Parathyroid adenoma (tissue), 2 donors: ENCODE measurements at regions not wholly inside any gene's neighbourhood (a gene's known extent, or its start where the extent isn't known, plus 50 kb on each side); places are given as distances from the start of the nearest gene placed in this dataset.

Source experiments
- H2AFZ ChIP-seq: fragments of 300-600 bp; sonication (generic); one replicate; pipeline ENCODE4 v1.7.0; 2017; ENCODE audit warnings: antibody characterized with exemption, mild to moderate bottlenecking
- H3K27ac ChIP-seq: fragments of 300-600 bp; sonication (generic); one replicate; pipeline ENCODE4 v1.7.0; 2017
- H3K27me3 ChIP-seq: fragments of 300-600 bp; sonication (generic); one replicate; pipeline ENCODE4 v1.7.0; 2017; ENCODE audit warnings: low read length; ENCODE audit not compliant: control insufficient read depth, insufficient read depth
- H3K36me3 ChIP-seq: fragments of 300-600 bp; sonication (generic); one replicate; pipeline ENCODE4 v1.7.0; 2017; ENCODE audit warnings: low read length; ENCODE audit not compliant: control insufficient read depth, insufficient read depth
- H3K4me1 ChIP-seq: fragments of 300-600 bp; sonication (generic); one replicate; pipeline ENCODE4 v1.7.0; 2017; ENCODE audit warnings: control low read depth
- H3K4me2 ChIP-seq: fragments of 300-600 bp; sonication (generic); one replicate; pipeline ENCODE4 v1.7.0; 2017; ENCODE audit warnings: low read length
- H3K4me3 ChIP-seq: fragments of 300-600 bp; sonication (generic); one replicate; pipeline ENCODE4 v1.7.0; 2017; ENCODE audit warnings: low read depth, low read length
- H3K79me2 ChIP-seq: fragments of 300-600 bp; sonication (generic); one replicate; pipeline ENCODE4 v1.7.0; 2017; ENCODE audit warnings: control low read depth
- H3K9ac ChIP-seq: fragments of 300-600 bp; sonication (generic); one replicate; pipeline ENCODE4 v1.7.0; 2017; ENCODE audit warnings: mild to moderate bottlenecking
- H3K9me3 ChIP-seq: fragments of 300-600 bp; sonication (generic); one replicate; pipeline ENCODE4 v1.7.0; 2017; ENCODE audit warnings: low read length; ENCODE audit not compliant: control insufficient read depth
- CTCF ChIP-seq: fragments of 300-600 bp; sonication (generic); IDR thresholded peaks from one replicate; pipeline ENCODE4 v1.7.0; 2017; ENCODE audit warnings: antibody characterized with exemption, mild to moderate bottlenecking
- donor health status: primary hyperparathyroidism.

- Histone ChIP-seq H3K4me2 (no peak overlapping the region), H3K4me1 (peaks cover 9% of the 10 kb centered on the region), H3K27me3 (no peaks in the 10 kb centered on the region), H3K36me3 (no peaks in the 10 kb centered on the region), H2AFZ (peak overlapping the region; percentile 40), H3K9ac (no peak overlapping the region), H3K79me2 (peaks cover 4% of the 10 kb centered on the region), H3K27ac (no peak overlapping the region), H3K4me3 (no peak overlapping the region), H3K9me3 (no peaks in the 10 kb centered on the region)
- TF ChIP-seq CTCF: no peak
These were observed 60.5 kb upstream of the CD180 start for GRCh38 chr5:67257077-67257476.

GRCh38 chr5:67255881-67256280, 59.3 kb upstream of the CD180 start:
- Histone ChIP-seq H3K9ac (no peak overlapping the region), H3K36me3 (no peaks in the 10 kb centered on the region), H3K4me2 (no peak overlapping the region), H3K27me3 (no peaks in the 10 kb centered on the region), H3K9me3 (no peaks in the 10 kb centered on the region), H3K79me2 (peaks cover 4% of the 10 kb centered on the region), H3K4me1 (peaks cover 9% of the 10 kb centered on the region), H2AFZ (peak overlapping the region; percentile 27), H3K4me3 (no peak overlapping the region), H3K27ac (peak overlapping the region; percentile 8)
- no peak for TF ChIP-seq CTCF

- Histone ChIP-seq H3K9ac (no peak overlapping the region), H2AFZ (no peak overlapping the region), H3K4me1 (peaks cover 11% of the 10 kb centered on the region), H3K4me3 (no peak overlapping the region), H3K4me2 (no peak overlapping the region), H3K27me3 (no peaks in the 10 kb centered on the region), H3K9me3 (no peaks in the 10 kb centered on the region), H3K79me2 (peaks cover 1% of the 10 kb centered on the region), H3K36me3 (no peaks in the 10 kb centered on the region), H3K27ac (no peak overlapping the region)
- TF ChIP-seq CTCF: no peak
These were observed 57.3 kb upstream of the CD180 start for GRCh38 chr5:67253911-67254310.

- no peak for TF ChIP-seq CTCF
- H3K27ac ChIP-seq: peak overlapping the region; percentile 80
- H3K4me2 ChIP-seq: no peak overlapping the region
- no peaks in the 10 kb centered on the region for H3K79me2 ChIP-seq
- no peaks in the 10 kb centered on the region for H3K27me3 ChIP-seq
- H3K4me3 ChIP-seq: no peak overlapping the region
- peak overlapping the region; percentile 8 for H2AFZ ChIP-seq
- H3K9me3 ChIP-seq: no peaks in the 10 kb centered on the region
- no peak overlapping the region for H3K9ac ChIP-seq
- H3K36me3 ChIP-seq: no peaks in the 10 kb centered on the region
- peaks cover 36% of the 10 kb centered on the region for H3K4me1 ChIP-seq
These were observed 52.9 kb upstream of the CD180 start for GRCh38 chr5:67249590-67249895.

GRCh38 chr5:67248703-67249589, 52.3 kb upstream of the CD180 start:
- no peaks in the 10 kb centered on the region for H3K36me3 ChIP-seq
- no peaks in the 10 kb centered on the region for H3K79me2 ChIP-seq
- H3K4me1 ChIP-seq: peaks cover 42% of the 10 kb centered on the region
- H3K27me3 ChIP-seq: no peaks in the 10 kb centered on the region
- no peak overlapping the region for H3K9ac ChIP-seq
- no peak overlapping the region for H3K4me3 ChIP-seq
- H3K27ac ChIP-seq: peak overlapping the region; percentile 80
- H3K4me2 ChIP-seq: peak overlapping the region; percentile 13
- no peak for TF ChIP-seq CTCF
- no peaks in the 10 kb centered on the region for H3K9me3 ChIP-seq
- peak overlapping the region; percentile 34 for H2AFZ ChIP-seq
